SK-N-SH treated with all-trans-retinoic acid at 6 μM for 48 hours (cell line): ENCODE measurements at regions not wholly inside any gene's neighbourhood (a gene's known extent, or its start where the extent isn't known, plus 50 kb on each side); places are given as distances from the start of the nearest gene placed in this dataset.

Experiments
- ATAC-seq: fragments of 200-7000 bp; cut with Tn5 transposase; 3 replicates; pipeline ENCODE4 v1.9.1; 2020; ENCODE audit warnings: mild to moderate bottlenecking, moderate library complexity
- ARNTL ChIP-seq: fragments of 450-650 bp; formaldehyde crosslinking; IDR thresholded peaks from 2 replicates; pipeline ENCODE4 v1.5.0; 2020; ENCODE audit warnings: low read depth, mild to moderate bottlenecking, moderate library complexity, borderline replicate concordance
- BACH2 ChIP-seq: fragments of 250-450 bp; sonication (Bioruptor Pico); IDR thresholded peaks from 2 replicates; pipeline ENCODE4 v1.9.0; 2021; ENCODE audit warnings: mild to moderate bottlenecking, borderline replicate concordance
- CSDC2 ChIP-seq: fragments of 250-450 bp; sonication (Bioruptor Pico); IDR thresholded peaks from 2 replicates; pipeline ENCODE4 v1.5.0; 2020; ENCODE audit warnings: mild to moderate bottlenecking, moderate library complexity
- CSRNP3 ChIP-seq: fragments of 250-450 bp; sonication (Bioruptor Pico); IDR thresholded peaks from 2 replicates; pipeline ENCODE4 v1.5.1; 2021; ENCODE audit warnings: mild to moderate bottlenecking, moderate library complexity
- ESRRG ChIP-seq: fragments of 250-450 bp; sonication (Bioruptor Pico); IDR thresholded peaks from 2 replicates; pipeline ENCODE4 v1.6.1; 2021; ENCODE audit warnings: mild to moderate bottlenecking
- GLIS3 ChIP-seq: fragments of 250-450 bp; sonication (Bioruptor Pico); IDR thresholded peaks from 2 replicates; pipeline ENCODE4 v1.5.0; 2020; ENCODE audit warnings: mild to moderate bottlenecking, moderate library complexity
- ISL1 ChIP-seq: fragments of 250-450 bp; sonication (Bioruptor Pico); IDR thresholded peaks from 2 replicates; pipeline ENCODE4 v2.1.2; 2022; ENCODE audit warnings: mild to moderate bottlenecking, moderate library complexity
- OSR1 ChIP-seq: fragments of 250-450 bp; sonication (Bioruptor Pico); IDR thresholded peaks from 2 replicates; pipeline ENCODE4 v1.8.0; 2022; ENCODE audit warnings: moderate library complexity, mild to moderate bottlenecking, inconsistent platforms
- POU6F1 ChIP-seq: fragments of 250-450 bp; sonication (Bioruptor Pico); IDR thresholded peaks from 2 replicates; pipeline ENCODE4 v1.8.0; 2021; ENCODE audit warnings: low read depth, mild to moderate bottlenecking, moderate library complexity, borderline replicate concordance
- PPARA ChIP-seq: fragments of 250-450 bp; sonication (Bioruptor Pico); IDR thresholded peaks from 2 replicates; pipeline ENCODE4 v1.5.0; 2020; ENCODE audit warnings: mild to moderate bottlenecking, borderline replicate concordance
- RARB ChIP-seq: fragments of 250-450 bp; sonication (Bioruptor Pico); IDR thresholded peaks from 2 replicates; pipeline ENCODE4 v1.8.0; 2021; ENCODE audit warnings: mild to moderate bottlenecking, moderate library complexity
- SNAI2 ChIP-seq: fragments of 250-450 bp; sonication (Bioruptor Pico); IDR thresholded peaks from 2 replicates; pipeline ENCODE4 v1.5.0; 2020; ENCODE audit warnings: mild to moderate bottlenecking, moderate library complexity
- TCF4 ChIP-seq: fragments of 250-450 bp; sonication (Bioruptor Pico); IDR thresholded peaks from 2 replicates; pipeline ENCODE4 v1.8.0; 2021; ENCODE audit warnings: mild to moderate bottlenecking, moderate library complexity, borderline replicate concordance
- TOX ChIP-seq: fragments of 250-450 bp; sonication (Bioruptor Pico); IDR thresholded peaks from 2 replicates; pipeline ENCODE4 v1.8.0; 2021; ENCODE audit warnings: mild to moderate bottlenecking, moderate library complexity, borderline replicate concordance
- TSHZ2 ChIP-seq: fragments of 250-450 bp; sonication (Bioruptor Pico); IDR thresholded peaks from 2 replicates; pipeline ENCODE4 v1.5.0; 2020; ENCODE audit warnings: mild to moderate bottlenecking, moderate library complexity
- ZC3H10 ChIP-seq: fragments of 250-450 bp; sonication (Bioruptor Pico); IDR thresholded peaks from 2 replicates; pipeline ENCODE4 v1.5.1; 2021; ENCODE audit warnings: mild to moderate bottlenecking, moderate library complexity
- ZFP3 ChIP-seq: fragments of 250-450 bp; sonication (Bioruptor Pico); IDR thresholded peaks from 2 replicates; pipeline ENCODE4 v1.5.0; 2020; ENCODE audit warnings: mild to moderate bottlenecking, moderate library complexity
- ZNF70 ChIP-seq: fragments of 450-650 bp; formaldehyde crosslinking; IDR thresholded peaks from 2 replicates; pipeline ENCODE4 v1.5.0; 2020; ENCODE audit warnings: mild to moderate bottlenecking, moderate library complexity
- ZNF8 ChIP-seq: fragments of 450-650 bp; formaldehyde crosslinking; IDR thresholded peaks from 2 replicates; pipeline ENCODE4 v1.5.0; 2020; ENCODE audit warnings: mild to moderate bottlenecking, moderate library complexity
- TF ChIP-seq, protein P1 (sequence below): fragments of 250-450 bp; sonication (Bioruptor Pico); IDR thresholded peaks from 2 replicates; pipeline ENCODE4 v1.5.1; 2020; ENCODE audit warnings: low read depth, mild to moderate bottlenecking, moderate library complexity

DNA sequence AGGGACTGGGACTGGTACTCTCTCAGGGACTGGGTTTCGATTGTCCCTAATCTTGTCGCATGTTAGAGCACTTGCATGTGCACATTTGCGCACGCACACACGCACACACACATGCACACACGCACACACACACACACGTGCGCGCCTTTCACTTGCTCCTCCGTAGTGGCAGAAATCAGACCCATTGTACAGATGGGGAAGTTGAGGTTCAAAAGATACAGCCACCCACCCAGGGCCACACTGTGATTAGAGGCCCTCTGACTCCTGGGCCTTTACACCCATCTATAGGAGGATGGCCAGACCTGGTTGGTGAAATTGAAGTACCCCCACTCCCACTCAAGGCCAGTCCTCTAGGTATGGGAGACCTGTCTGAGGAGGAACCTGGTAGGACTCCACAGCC lies 167.8 kb upstream of the LHX5 start:
- no peak for ATAC-seq
- no peak for TF ChIP-seq PPARA (CRISPR knock-in tag)

DNA sequence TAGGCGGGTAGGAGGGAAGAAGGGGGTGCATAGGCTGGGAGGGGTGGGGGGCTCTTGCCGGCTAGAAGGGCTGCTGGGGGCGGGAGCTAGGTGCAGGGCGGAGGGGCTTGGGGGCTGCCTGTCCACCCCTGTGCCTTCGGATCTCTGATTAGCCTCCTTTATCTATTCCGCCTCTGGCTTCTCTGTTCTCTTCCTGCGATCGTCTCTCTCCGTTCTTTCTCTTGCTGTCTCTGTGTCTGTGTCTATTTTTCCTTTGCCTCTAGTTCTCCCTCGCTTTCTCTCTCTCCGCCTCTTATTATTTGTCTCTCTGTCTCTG lies 166.7 kb upstream of the LHX5 start:
- TF ChIP-seq ARNTL (CRISPR knock-in tag) = no peak
- TF ChIP-seq ZFP3 (CRISPR knock-in tag) = no peak
- TF ChIP-seq ISL1 (CRISPR knock-in tag) = no peak
- no peak for TF ChIP-seq ZNF70 (CRISPR knock-in tag)
- ATAC-seq = no peak

DNA sequence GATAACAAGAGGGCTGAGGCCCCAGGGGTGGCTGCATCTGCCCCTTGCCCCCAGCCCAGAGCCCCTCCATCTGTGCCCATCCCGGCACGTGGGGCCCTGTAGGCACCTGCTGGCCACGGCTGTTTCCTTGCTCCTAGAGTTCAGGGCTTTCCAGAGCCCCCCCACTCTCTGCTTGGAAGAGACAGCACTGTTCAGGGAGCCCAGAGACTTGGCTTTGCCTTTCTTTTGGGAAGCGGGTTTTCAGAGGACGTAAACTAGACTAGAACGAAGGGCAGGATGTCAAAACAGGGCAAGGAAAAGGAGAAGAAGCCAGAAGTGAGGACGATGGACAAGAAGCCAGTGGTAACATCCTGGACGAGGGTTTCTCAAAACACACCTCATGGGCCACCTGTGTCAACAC lies 163.3 kb upstream of the LHX5 start:
- no peak for ATAC-seq
- TF ChIP-seq ZC3H10 (CRISPR knock-in tag) = no peak
- no peak for TF ChIP-seq TCF4 (CRISPR knock-in tag)
- no peak for TF ChIP-seq PPARA (CRISPR knock-in tag)
- TF ChIP-seq SNAI2 (CRISPR knock-in tag) = no peak
- no peak for TF ChIP-seq GLIS3 (CRISPR knock-in tag)
- TF ChIP-seq TSHZ2 (CRISPR knock-in tag) = no peak
- TF ChIP-seq ZNF8 (CRISPR knock-in tag) = no peak

DNA sequence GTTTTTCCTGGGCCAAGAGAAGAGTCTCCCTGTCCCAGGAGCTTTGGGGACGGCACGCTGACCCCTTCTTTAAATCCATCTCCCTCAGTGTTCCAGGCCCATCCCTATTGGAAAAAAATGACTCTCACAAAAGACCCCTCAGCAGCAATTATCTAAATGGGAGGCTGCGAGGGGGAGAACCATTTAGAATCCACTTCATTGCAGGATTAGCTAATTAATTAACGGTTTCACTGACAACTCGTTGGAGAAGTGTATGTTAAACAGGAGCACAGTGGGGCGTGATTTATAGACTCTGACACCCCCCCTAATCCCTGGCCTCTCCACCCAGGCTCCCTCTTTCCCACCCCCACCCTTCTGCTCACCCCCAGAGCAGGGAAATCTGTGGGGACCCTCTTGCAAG lies 162.8 kb upstream of the LHX5 start:
- no peak for ATAC-seq
- TF ChIP-seq ARNTL (CRISPR knock-in tag) (no peak), CSRNP3 (CRISPR knock-in tag) (no peak)

GRCh38 chr12:113633678-113634332 lies 162.1 kb upstream of the LHX5 start:
- TF ChIP-seq BACH2 (no peak), POU6F1 (CRISPR knock-in tag) (no peak), ARNTL (CRISPR knock-in tag) (no peak), ISL1 (CRISPR knock-in tag) (no peak), ZNF70 (CRISPR knock-in tag) (no peak), RARB (CRISPR knock-in tag) (no peak), ZC3H10 (CRISPR knock-in tag) (no peak), ESRRG (CRISPR knock-in tag) (no peak), TOX (no peak)
- ATAC-seq = no peak

- TF ChIP-seq OSR1 (CRISPR knock-in tag) (no peak), CSRNP3 (CRISPR knock-in tag) (no peak), TCF4 (CRISPR knock-in tag) (no peak), GLIS3 (CRISPR knock-in tag) (no peak), ESRRG (CRISPR knock-in tag) (no peak), CSDC2 (CRISPR knock-in tag) (no peak), ZC3H10 (CRISPR knock-in tag) (no peak), POU6F1 (CRISPR knock-in tag) (no peak), ARNTL (CRISPR knock-in tag) (no peak), ISL1 (CRISPR knock-in tag) (no peak)
- TF ChIP-seq, protein P1, sequence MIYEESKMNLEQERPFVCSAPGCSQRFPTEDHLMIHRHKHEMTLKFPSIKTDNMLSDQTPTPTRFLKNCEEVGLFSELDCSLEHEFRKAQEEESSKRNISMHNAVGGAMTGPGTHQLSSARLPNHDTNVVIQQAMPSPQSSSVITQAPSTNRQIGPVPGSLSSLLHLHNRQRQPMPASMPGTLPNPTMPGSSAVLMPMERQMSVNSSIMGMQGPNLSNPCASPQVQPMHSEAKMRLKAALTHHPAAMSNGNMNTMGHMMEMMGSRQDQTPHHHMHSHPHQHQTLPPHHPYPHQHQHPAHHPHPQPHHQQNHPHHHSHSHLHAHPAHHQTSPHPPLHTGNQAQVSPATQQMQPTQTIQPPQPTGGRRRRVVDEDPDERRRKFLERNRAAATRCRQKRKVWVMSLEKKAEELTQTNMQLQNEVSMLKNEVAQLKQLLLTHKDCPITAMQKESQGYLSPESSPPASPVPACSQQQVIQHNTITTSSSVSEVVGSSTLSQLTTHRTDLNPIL = no peak
- ATAC-seq = no peak
These were observed 159.0 kb upstream of the LHX5 start for GRCh38 chr12:113630625-113631024.
